GM12865 (cell line): ENCODE measurements at regions not wholly inside any gene's neighbourhood (a gene's known extent, or its start where the extent isn't known, plus 50 kb on each side); places are given as distances from the start of the nearest gene placed in this dataset.

Experiments used
- DNase-seq: peaks from one replicate; pipeline ENCODE4 v3.0.0; 2010; ENCODE audit warnings: low read depth
- H3K4me3 ChIP-seq: 2 replicates; pipeline ENCODE4 v1.5.1; 2011; ENCODE audit warnings: mild to moderate bottlenecking, low read depth, low read length, control low read depth
- TF ChIP-seq, protein P1 (sequence below): IDR thresholded peaks from 2 replicates; pipeline ENCODE4 v1.5.1; 2011; ENCODE audit warnings: low read length, control low read depth, low read depth, inconsistent platforms; ENCODE audit not compliant: insufficient read depth; ENCODE audit errors: missing control alignments

DNA sequence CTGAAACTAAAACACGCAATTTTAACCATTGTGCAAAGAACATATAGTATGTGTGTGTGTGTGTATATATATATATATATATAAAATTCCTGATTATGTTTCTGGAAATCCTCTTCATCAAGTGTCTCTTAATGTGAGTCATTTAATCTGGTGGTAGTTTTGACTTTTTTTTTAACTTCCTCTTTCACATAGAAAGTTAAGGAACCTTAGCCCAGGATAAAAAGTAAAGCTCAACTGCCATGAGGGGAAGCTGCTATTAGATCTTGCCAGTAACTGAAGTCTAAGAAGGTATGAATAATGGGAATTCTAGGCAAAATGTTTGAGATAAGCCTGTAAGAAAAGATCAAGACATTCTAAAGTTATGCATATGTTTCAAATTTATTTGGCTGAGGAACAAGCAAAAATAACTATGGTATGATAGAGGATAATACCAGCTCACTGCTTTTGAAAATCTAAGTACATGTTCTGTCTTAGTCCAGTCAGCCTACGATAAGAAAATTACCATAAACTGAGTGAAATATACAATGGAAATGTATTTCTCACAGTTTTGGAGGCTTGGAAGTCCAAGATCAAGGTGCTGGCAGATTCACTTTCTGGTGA, 757.0 kb downstream of the TRAM1L1 start:
- TF ChIP-seq, protein P1, sequence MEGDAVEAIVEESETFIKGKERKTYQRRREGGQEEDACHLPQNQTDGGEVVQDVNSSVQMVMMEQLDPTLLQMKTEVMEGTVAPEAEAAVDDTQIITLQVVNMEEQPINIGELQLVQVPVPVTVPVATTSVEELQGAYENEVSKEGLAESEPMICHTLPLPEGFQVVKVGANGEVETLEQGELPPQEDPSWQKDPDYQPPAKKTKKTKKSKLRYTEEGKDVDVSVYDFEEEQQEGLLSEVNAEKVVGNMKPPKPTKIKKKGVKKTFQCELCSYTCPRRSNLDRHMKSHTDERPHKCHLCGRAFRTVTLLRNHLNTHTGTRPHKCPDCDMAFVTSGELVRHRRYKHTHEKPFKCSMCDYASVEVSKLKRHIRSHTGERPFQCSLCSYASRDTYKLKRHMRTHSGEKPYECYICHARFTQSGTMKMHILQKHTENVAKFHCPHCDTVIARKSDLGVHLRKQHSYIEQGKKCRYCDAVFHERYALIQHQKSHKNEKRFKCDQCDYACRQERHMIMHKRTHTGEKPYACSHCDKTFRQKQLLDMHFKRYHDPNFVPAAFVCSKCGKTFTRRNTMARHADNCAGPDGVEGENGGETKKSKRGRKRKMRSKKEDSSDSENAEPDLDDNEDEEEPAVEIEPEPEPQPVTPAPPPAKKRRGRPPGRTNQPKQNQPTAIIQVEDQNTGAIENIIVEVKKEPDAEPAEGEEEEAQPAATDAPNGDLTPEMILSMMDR: no peak
- DNase-seq: no peak
- H3K4me3 ChIP-seq: no peak overlapping the region

DNA sequence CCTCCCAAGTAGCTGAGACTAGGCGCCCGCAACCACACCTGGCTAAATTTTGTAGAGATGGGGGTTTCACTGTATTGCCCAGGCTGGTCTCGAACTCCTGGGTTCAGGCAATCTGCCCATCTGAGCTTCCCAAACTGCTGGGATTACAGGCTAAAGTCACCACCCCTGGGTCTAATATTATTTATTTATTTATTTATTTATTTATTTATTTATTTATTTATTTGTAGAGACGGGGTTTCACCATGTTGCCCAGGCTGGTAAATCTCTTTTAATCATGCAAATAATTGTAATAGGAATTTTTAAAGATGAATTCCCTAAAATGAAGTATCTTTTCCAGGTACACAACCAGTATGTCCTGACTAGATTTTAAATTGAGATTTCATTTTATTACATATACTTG, 761.8 kb downstream of the TRAM1L1 start:
- TF ChIP-seq, protein P1: no peak
- no peak overlapping the region for H3K4me3 ChIP-seq
- DNase-seq: no peak

DNA sequence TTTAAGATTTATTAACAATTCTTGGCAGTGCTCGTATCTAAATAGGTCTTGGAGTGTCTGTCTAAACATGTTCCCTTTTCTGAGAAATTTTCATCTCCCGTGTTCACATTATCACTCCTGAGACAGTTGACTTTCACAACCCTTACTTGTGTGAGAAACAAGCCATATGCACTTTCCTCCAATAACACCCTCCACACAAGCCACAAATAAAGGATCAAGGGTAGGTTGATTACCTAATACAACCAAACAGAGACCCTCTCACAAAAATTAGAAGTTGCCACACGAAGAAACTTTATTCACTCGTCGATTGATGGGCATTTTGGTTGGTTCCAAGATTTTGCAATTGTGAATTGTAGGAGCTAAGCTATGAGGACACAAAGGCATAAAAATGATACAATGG, 763.9 kb downstream of the TRAM1L1 start:
- DNase-seq: no peak
- H3K4me3 ChIP-seq: no peak overlapping the region
- TF ChIP-seq, protein P1: no peak

DNA sequence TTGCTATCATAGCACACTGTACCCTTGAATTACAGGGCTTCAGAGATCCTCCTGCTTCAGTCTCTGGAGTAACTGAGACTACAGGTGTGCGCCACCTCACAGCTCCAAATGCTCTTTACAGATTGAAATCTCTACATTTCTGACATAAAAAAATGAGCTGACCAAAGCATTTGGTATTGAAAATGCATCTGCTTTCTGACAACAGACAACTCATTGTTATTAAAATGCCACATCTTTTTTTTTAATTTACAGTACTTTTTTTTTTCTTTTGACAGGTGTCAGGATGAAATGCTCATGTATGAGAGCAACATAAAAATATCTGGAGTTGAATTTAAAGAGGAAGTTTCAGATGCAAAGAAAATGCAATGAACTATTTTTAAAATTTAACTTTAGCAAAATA, 764.5 kb downstream of the TRAM1L1 start:
- TF ChIP-seq, protein P1: no peak
- no peak for DNase-seq
- H3K4me3 ChIP-seq: no peak overlapping the region

DNA sequence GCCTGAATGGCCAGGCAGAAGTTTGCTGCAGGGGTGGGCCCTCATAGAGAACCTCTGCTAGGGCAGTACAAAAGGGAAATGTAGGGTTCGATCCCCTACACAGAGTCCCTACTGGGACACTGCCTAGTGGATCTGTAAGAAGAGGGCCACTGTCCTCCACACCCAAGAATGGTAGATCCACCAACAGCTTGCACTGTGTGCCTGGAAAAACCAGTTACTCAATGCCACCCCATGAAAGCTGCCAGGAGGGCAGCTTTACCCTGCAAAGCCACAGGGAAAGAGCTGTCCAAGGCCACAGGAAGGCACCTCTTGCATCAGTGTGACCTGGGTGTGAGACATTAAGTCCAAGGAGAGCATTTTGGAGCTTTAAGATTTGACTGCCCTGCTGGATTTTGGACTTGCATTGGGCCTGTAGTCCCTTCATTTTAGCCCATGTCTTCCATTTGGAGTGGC, 781.6 kb downstream of the TRAM1L1 start:
- no peak for DNase-seq
- no peak overlapping the region for H3K4me3 ChIP-seq
- TF ChIP-seq, protein P1: no peak

DNA sequence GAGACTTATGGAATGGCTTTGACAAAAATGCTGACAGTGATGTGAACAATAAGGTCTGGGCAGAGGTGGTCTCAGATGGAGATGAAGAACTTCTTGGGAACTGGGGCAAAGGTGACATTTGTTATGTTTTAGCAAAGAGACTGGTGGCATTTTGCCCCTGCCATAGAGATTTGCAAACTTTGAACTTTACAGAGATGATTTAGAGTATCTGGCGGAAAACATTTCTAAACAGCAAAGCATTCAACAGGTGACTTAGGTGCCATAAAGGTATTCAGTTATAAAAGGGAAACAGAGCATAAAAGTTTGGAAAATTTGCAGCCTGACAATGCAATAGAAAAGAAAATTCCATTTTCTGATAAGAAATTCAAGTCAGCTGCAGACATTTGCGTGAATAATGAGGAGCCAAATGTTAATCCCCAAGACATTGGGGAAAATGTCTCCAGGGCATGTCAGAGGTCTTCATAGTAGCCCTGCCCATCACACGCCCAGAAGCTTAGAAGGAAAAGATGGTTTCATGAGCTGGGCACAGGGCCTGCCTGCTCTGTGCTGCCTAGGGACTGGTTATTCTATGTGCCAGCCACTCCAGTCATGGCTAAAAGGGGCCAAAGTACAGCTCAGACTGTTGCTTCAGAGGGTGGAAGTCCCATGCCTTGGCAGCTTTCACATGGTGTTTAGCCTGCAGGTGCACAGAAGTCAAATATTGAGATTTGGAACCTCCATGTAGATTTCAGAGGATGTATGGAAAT, 782.2 kb downstream of the TRAM1L1 start:
- TF ChIP-seq, protein P1: no peak
- no peak for DNase-seq
- H3K4me3 ChIP-seq: no peak overlapping the region
